Activated naive CD4-positive, alpha-beta T cell treated with anti-CD3 and anti-CD28 coated beads, Interleukin-2, amount 50 U/mL, for 72 hours (primary cell): ENCODE measurements at regions not wholly inside any gene's neighbourhood (a gene's known extent, or its start where the extent isn't known, plus 50 kb on each side); places are given as distances from the start of the nearest gene placed in this dataset.
"Not testable (repeated sequence)": the region's sequence is repeated elsewhere in the genome, so short reads cannot be mapped to it uniquely, and the experiment has no call there.

Source experiments
- ATAC-seq, 2 donors: fragments of 150-1000 bp; cut with Tn5 transposase; 2 replicates each; pipeline ENCODE4 v1.10.0; 2021; ENCODE audit warnings: mild to moderate bottlenecking in 2 of 2, moderate library complexity in 2 of 2
- DNase-seq, 2 donors: peaks; one replicate each; pipeline ENCODE4 v3.0.0; 2021 to 2022; ENCODE audit warnings: low spot score in 2 of 2
- H3K27ac Mint-ChIP-seq, 2 donors: one replicate each; pipeline ENCODE4 v1.8.0; 2022; ENCODE audit warnings: mild to moderate bottlenecking in 2 of 2, mixed read lengths in 2 of 2
- H3K36me3 Mint-ChIP-seq, 2 donors: one replicate each; pipeline ENCODE4 v1.8.0; 2022; ENCODE audit warnings: mixed read lengths in 2 of 2
- H3K9me3 Mint-ChIP-seq, 2 donors: one replicate each; pipeline ENCODE4 v1.8.0; 2022; ENCODE audit warnings: mixed read lengths in 2 of 2

DNA sequence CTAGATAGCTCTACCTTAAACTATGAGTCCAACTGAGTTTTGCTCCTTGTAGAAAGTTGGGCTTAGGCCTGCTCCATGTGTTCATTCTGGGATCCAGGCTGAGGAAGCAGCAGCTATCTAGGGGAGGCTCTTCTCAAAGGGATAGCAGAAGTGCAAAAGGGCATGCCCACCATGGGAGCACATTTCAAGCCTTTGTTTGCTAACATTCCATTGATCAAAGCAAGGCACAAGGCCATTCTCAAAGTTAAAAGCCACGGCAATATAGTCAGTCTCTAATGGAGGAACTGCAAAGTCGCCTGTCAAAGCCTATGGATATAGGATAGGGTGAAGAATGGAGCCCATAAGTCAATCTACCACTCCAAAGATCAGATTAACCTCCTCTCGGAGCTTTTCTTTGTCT lies 488.1 kb upstream of the ARX start:
- H3K27ac Mint-ChIP-seq = no peak overlapping the region
- no peak for DNase-seq
- peaks cover 0 to 4% of the 10 kb centered on the region in 2 donors for H3K9me3 Mint-ChIP-seq
- ATAC-seq = no peak
- H3K36me3 Mint-ChIP-seq = no peaks in the 10 kb centered on the region

- no peak overlapping the region for H3K27ac Mint-ChIP-seq
- ATAC-seq (no peak), DNase-seq (no peak)
- H3K36me3 Mint-ChIP-seq = no peaks in the 10 kb centered on the region
- peaks cover 0 to 13% of the 10 kb centered on the region in 2 donors for H3K9me3 Mint-ChIP-seq
These were observed 492.0 kb upstream of the ARX start for GRCh38 chrX:25507801-25508200.

DNA sequence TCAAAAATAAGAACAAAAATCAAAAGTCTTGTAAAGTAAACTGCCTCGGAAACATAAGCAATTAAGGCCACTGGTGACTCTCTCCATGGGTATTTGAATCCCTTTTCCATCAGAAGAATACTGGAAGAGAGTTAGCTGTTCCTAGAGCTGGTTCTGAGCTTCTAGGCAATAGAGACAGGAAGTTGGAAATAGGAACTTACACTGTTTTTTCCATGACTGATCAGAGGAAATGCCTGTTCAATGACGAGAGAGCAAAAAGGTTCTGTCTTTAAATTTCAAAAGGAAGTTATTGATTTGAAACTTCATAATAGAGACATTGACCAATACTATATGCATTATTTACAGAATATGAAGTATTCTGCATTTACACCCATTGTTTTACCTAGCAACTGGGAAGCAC lies 503.5 kb upstream of the ARX start:
- DNase-seq (no peak), ATAC-seq (no peak)
- no peaks in the 10 kb centered on the region for H3K9me3 Mint-ChIP-seq

DNA sequence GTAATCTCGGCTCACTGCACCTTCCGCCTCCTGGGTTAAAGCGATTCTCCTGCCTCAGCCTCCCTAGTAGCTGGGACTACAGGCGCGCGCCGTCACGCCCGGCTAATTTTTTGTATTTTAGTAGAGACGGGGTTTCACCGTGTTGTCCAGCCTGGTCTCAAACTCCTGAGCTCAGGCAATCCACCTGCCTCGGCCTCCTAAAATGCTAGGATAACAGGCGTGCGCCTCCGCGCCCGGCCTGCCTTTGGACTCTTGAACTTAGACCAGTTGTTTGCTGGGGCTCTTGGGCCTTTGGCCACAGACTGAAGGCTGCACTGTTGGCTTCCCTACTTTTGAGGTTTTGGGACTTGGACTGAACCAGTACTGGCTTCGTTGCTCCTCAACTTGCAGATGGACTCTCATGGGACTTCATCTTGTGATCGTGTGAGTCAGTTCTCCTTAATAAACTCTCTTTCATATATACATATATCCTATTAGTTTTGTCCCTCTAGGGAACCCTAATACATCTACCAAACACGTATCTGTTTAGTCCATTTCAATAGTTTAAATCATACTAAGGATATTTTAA lies 506.8 kb upstream of the ARX start:
- not testable (repeated sequence) for H3K9me3 Mint-ChIP-seq, H3K27ac Mint-ChIP-seq, DNase-seq, ATAC-seq, H3K36me3 Mint-ChIP-seq

More for the DNA sequence above, 503.5 kb upstream of the ARX start:
- Mint-ChIP-seq H3K36me3 (no peaks in the 10 kb centered on the region), H3K27ac (no peak overlapping the region)

DNA sequence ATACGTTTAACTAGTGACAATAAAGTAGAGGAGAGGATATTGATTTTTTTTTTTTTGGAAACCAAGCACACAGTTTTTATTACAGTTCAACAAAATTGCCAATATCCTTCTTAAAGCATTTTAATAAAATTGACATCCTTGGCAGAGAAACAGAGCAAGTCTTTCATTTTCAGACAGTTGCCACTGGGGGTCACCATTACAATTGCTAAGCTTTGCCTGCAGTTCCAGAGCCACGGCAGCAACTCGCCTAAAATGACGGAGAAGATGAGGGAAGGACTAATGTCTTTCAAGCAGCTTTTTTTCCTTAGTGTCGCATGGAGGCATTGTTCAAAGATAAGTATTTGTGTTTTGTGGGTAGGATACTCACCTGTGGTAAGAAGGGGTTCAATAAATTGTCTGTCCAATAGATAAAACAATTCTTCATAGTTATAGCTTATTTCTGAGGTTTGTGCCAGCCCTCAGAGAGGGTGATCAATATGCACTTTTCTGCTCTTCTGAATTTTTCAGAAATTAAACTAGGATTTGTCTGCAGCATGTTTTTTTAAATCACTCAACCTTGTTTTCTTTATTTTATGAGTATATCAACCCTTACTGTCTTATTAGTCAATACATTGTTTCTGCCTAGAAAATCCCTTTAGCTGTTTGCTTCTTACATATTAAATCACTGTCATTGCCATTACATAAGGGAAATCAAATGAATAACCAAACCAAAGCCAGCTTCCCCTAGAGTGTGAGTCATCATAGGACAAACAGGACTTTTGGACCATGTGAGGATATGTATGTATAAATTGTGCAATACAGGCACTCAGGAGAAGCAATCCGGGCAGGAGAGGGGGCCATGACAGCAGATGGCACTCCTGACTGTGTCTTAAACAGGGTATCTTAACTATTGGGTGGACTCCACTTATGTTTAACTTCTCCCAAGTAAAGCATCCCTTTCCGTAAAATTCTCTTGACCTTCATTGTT lies 508.1 kb upstream of the ARX start:
- H3K36me3 Mint-ChIP-seq = no peaks in the 10 kb centered on the region
- DNase-seq (no peak), ATAC-seq (no peak)
- no peak overlapping the region for H3K27ac Mint-ChIP-seq
- H3K9me3 Mint-ChIP-seq = no peaks in the 10 kb centered on the region

GRCh38 chrX:25527156-25527555 lies 511.4 kb upstream of the ARX start:
- Mint-ChIP-seq H3K27ac (no peak overlapping the region), H3K9me3 (no peaks in the 10 kb centered on the region), H3K36me3 (no peaks in the 10 kb centered on the region)
- no peak for ATAC-seq
- no peak for DNase-seq

GRCh38 chrX:25527596-25527995 lies 511.8 kb upstream of the ARX start:
- no peaks in the 10 kb centered on the region for H3K36me3 Mint-ChIP-seq

GRCh38 chrX:25531096-25531495 lies 515.3 kb upstream of the ARX start:
- Mint-ChIP-seq H3K27ac (no peak overlapping the region), H3K9me3 (no peaks in the 10 kb centered on the region)
- no peak for ATAC-seq

More at GRCh38 chrX:25527596-25527995, 511.8 kb upstream of the ARX start:
- no peaks in the 10 kb centered on the region for H3K9me3 Mint-ChIP-seq
- H3K27ac Mint-ChIP-seq = no peak overlapping the region
- DNase-seq (no peak), ATAC-seq (no peak)

GRCh38 chrX:25534091-25534490 lies 518.3 kb upstream of the ARX start:
- no peak overlapping the region for H3K27ac Mint-ChIP-seq
- DNase-seq (no peak), ATAC-seq (no peak)
- H3K36me3 Mint-ChIP-seq = no peaks in the 10 kb centered on the region
- H3K9me3 Mint-ChIP-seq = no peaks in the 10 kb centered on the region

More at GRCh38 chrX:25531096-25531495, 515.3 kb upstream of the ARX start:
- H3K36me3 Mint-ChIP-seq = no peaks in the 10 kb centered on the region
- no peak for DNase-seq

DNA sequence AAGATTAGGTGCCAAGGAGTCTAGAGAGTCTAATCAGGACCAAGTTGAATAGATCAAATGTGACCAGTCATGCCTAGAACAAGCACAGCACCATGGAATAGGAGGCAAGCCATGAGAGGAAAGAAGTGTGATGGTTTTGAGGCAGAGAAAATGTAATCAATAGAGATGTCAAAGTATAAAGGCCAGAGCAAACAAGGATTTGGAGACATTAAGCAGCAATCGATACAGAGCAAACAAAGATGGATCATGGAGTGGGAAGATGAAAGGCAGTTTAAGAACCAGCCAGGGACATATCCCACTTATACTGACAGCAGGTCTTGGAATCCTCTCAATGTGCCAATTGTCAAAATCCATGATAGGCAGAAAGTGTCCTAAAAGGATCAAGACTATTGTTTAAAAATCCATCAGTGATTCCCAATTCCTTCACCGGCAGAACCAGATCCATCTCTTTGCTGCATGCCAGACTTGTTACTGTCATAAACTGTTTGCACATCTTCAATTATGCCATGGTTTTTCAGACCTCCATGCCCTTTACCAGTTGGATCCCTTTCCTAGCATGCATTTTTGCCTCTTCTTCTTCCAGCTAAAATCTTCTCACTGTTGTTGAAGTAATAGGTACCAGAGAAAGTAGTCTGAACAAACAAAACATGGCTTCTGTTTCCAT lies 520.7 kb upstream of the ARX start:
- Mint-ChIP-seq H3K36me3 (no peaks in the 10 kb centered on the region), H3K27ac (no peak overlapping the region), H3K9me3 (peaks cover 0 to 4% of the 10 kb centered on the region in 2 donors)
- DNase-seq (no peak), ATAC-seq (no peak)

GRCh38 chrX:25537699-25538098 lies 521.9 kb upstream of the ARX start:
- no peaks in the 10 kb centered on the region for H3K36me3 Mint-ChIP-seq
- no peak for ATAC-seq
- H3K9me3 Mint-ChIP-seq = peaks cover 4% of the 10 kb centered on the region in 2 donors
- no peak overlapping the region for H3K27ac Mint-ChIP-seq
- DNase-seq = no peak

DNA sequence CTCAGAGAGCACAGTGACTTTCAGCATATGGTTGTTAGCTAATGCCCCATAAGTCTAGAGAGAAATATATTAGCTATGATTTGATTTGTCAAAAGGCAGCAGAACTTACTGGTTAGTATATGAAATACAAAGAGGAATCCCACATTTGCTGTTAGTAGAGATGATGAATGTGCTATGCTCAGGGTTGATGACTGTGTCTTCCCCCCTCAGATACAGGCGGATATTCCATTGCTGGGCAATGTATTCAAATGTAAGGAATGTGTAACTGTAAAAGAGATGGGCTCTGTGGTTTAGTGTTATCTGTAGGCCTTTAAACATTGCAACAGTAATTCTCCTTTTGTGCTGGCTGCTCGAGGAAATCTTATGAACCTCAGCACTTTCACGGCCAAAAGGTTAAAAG lies 528.9 kb upstream of the ARX start:
- H3K27ac Mint-ChIP-seq = no peak overlapping the region
- no peaks in the 10 kb centered on the region for H3K36me3 Mint-ChIP-seq
- peaks cover 4% of the 10 kb centered on the region in 2 donors for H3K9me3 Mint-ChIP-seq
- no peak for ATAC-seq
- DNase-seq = no peak

DNA sequence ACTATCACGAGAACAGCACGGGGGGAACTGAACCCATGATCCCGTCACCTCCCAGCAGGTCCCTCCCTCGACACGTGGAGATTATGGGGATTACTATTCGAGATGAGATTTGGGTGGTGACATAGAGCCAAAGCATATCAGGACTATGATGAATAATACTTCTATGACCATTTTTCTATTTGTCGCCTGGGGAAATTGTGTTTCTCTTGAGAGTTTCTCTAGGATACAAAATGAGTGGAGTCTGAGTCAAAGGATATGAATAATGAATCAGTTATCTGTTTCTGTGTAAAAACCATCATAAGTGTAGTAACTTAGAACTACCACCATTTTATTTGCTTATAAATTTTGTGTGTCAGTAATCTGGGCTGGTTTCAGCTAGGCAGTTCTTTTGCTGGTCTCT lies 533.0 kb upstream of the ARX start:
- H3K27ac Mint-ChIP-seq = no peak overlapping the region
- no peak for ATAC-seq
- no peaks in the 10 kb centered on the region for H3K36me3 Mint-ChIP-seq
- no peaks in the 10 kb centered on the region for H3K9me3 Mint-ChIP-seq
- DNase-seq = no peak

- no peak for DNase-seq
These were observed 539.8 kb upstream of the ARX start for GRCh38 chrX:25555521-25555920.

DNA sequence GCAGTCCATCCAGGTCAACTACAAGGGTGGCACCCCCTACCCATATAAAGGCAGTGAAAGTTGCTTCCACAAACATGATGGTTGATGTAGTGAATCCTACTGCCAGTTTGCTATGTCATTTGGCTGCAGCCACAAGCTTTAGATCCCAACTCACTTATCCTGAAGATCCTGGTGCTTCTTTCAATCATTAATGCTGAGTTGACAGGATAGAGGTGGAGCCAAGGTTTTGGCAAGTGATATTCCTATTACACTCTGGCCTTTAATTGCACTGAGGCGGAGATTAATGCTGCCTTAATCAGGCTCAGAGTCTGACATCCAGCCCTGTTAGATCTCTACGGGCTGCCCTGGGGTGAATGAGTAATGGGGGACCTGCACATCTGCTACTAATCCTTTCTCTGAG lies 542.4 kb upstream of the ARX start:
- H3K36me3 Mint-ChIP-seq = no peaks in the 10 kb centered on the region
- no peaks in the 10 kb centered on the region for H3K9me3 Mint-ChIP-seq
- no peak overlapping the region for H3K27ac Mint-ChIP-seq
- no peak for DNase-seq
- ATAC-seq = no peak

More at GRCh38 chrX:25555521-25555920, 539.8 kb upstream of the ARX start:
- Mint-ChIP-seq H3K9me3 (no peaks in the 10 kb centered on the region), H3K36me3 (no peaks in the 10 kb centered on the region), H3K27ac (no peak overlapping the region)
- ATAC-seq = no peak

- no peak overlapping the region for H3K27ac Mint-ChIP-seq
- no peaks in the 10 kb centered on the region for H3K9me3 Mint-ChIP-seq
- no peak for ATAC-seq
- H3K36me3 Mint-ChIP-seq = no peaks in the 10 kb centered on the region
- DNase-seq = no peak
These were observed 545.4 kb upstream of the ARX start for GRCh38 chrX:25561190-25561589.

- ATAC-seq (no peak), DNase-seq (no peak)
- no peaks in the 10 kb centered on the region for H3K36me3 Mint-ChIP-seq
These were observed 557.9 kb upstream of the ARX start for GRCh38 chrX:25573631-25574030.

More at GRCh38 chrX:25573631-25574030, 557.9 kb upstream of the ARX start:
- Mint-ChIP-seq H3K9me3 (peaks cover 2 to 4% of the 10 kb centered on the region in 2 donors), H3K27ac (no peak overlapping the region)
